Esophagus muscularis mucosa (tissue), 4 donors: ENCODE measurements at regions not wholly inside any gene's neighbourhood (a gene's known extent, or its start where the extent isn't known, plus 50 kb on each side); places are given as distances from the start of the nearest gene placed in this dataset.
A peak's percentile ranks its signal among the peaks of the same experiment; 100 is the strongest.

Experiments
- DNase-seq: peaks from one replicate; pipeline ENCODE4 v3.0.0-alpha.2; 2017; ENCODE audit errors: extremely low spot score
- H3K27ac ChIP-seq, 4 donors: fragments of 200-600 bp; sonication (generic); replicated peaks in 1 of 4; 1 replicate in 3 of 4; 2 replicates in 1 of 4; pipeline ENCODE4 v1.5.1; 2016 to 2019; ENCODE audit warnings: mild to moderate bottlenecking in 1 of 4
- H3K27me3 ChIP-seq, 4 donors: fragments of 200-600 bp; sonication (generic); one replicate each; pipeline versions ENCODE4 v1.5.1 to v1.6.0; 2016 to 2019
- H3K36me3 ChIP-seq, 4 donors: fragments of 200-600 bp; sonication (generic); one replicate each; pipeline ENCODE4 v1.5.1; 2016 to 2019
- H3K4me1 ChIP-seq, 4 donors: fragments of 200-600 bp; sonication (generic); one replicate each; pipeline ENCODE4 v1.5.1; 2016 to 2019
- H3K4me3 ChIP-seq, 4 donors: fragments of 200-600 bp; sonication (generic); 1 replicate in 2 of 4; 2 replicates in 2 of 4; pipeline ENCODE4 v1.5.1; 2016 to 2019; ENCODE audit warnings: mild to moderate bottlenecking in 4 of 4, moderate library complexity in 1 of 4
- H3K9me3 ChIP-seq, 4 donors: fragments of 200-600 bp; sonication (generic); 1 replicate in 3 of 4; 2 replicates in 1 of 4; pipeline ENCODE4 v1.5.1; 2016 to 2019
- EP300 ChIP-seq: sonication (generic); formaldehyde crosslinking; IDR thresholded peaks from one replicate; pipeline ENCODE4 v1.6.1; 2017; ENCODE audit warnings: antibody characterized with exemption
- POLR2A ChIP-seq: fragments of 450-650 bp; IDR thresholded peaks from one replicate; pipeline ENCODE4 v1.6.1; 2017; ENCODE audit warnings: antibody characterized with exemption, moderate library complexity, mild to moderate bottlenecking, low read depth
- POLR2AphosphoS5 ChIP-seq, 2 donors: sonication (generic); formaldehyde crosslinking; IDR thresholded peaks; one replicate each; pipeline ENCODE4 v1.6.1; 2017; ENCODE audit warnings: antibody characterized with exemption in 2 of 2
- WGBS: methylation state at CpG from one replicate; pipeline ENCODE4 v1.1.5; 2018; 5-methylcytosine and 5-hydroxymethylcytosine counted together
- intact Hi-C: fragments of 100-400 bp; cut with DNase I; formaldehyde crosslinking; loops from one replicate; pipeline ENCODE4 v1.15.1; 2023
- TF ChIP-seq, protein P1 (sequence below), 3 experiments: fragments of 200-600 bp in 2 of 3; fragments of 450-650 bp in 1 of 3; sonication (generic) in 2 of 3; IDR thresholded peaks; one replicate each; pipeline ENCODE4 v1.5.1; 2017 to 2019; ENCODE audit warnings: antibody characterized with exemption in 3 of 3, mild to moderate bottlenecking in 2 of 3, moderate library complexity in 1 of 3

DNA sequence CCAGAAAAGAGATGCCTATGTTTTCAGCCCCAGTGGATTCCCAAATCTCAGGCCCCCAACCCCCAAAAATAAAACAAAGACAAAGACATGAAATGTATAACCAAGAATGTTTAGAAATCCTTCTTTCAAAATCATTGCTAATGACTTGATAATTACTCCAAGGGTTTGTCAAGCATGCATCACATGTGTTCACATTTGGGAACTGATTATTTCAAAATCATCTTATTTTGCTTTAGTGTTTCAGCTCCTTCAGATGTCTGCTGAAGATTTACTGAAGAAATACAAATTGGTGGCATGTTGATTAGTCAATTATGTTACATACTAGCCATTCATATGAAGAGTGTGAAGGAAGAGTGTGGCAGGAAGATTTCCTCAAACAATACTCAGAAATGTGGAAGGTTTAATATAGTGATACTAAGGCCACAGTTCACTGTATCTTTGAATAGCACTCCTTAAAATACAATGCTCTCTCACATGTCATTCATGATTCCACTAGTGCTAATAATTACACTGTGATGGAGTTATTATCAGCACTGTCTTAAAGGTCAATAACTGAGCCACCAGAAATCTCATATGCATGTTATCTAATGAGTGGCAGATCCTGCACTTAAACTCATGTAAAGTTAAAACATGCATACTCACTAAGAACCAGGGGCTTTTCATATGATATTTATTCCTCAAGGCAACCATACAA lies 134.5 kb upstream of the TGFBR2 start:
- intact Hi-C loops: no loop called here
- Histone ChIP-seq H3K27me3 (no peaks in the 10 kb centered on the region), H3K4me3 (no peak overlapping the region), H3K4me1 (peaks cover 11 to 34% (median 26%) of the 10 kb centered on the region in 4 donors), H3K36me3 (no peaks in the 10 kb centered on the region), H3K27ac (peak overlapping the region; percentile 24 to 50 (median 37)), H3K9me3 (no peaks in the 10 kb centered on the region)
- no peak for DNase-seq
- TF ChIP-seq POLR2AphosphoS5 (IDR thresholded peaks at IDR 0.05): no peak
- no peak for TF ChIP-seq POLR2A
- TF ChIP-seq, protein P1, sequence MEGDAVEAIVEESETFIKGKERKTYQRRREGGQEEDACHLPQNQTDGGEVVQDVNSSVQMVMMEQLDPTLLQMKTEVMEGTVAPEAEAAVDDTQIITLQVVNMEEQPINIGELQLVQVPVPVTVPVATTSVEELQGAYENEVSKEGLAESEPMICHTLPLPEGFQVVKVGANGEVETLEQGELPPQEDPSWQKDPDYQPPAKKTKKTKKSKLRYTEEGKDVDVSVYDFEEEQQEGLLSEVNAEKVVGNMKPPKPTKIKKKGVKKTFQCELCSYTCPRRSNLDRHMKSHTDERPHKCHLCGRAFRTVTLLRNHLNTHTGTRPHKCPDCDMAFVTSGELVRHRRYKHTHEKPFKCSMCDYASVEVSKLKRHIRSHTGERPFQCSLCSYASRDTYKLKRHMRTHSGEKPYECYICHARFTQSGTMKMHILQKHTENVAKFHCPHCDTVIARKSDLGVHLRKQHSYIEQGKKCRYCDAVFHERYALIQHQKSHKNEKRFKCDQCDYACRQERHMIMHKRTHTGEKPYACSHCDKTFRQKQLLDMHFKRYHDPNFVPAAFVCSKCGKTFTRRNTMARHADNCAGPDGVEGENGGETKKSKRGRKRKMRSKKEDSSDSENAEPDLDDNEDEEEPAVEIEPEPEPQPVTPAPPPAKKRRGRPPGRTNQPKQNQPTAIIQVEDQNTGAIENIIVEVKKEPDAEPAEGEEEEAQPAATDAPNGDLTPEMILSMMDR (IDR thresholded peaks at IDR 0.05): no peak

DNA sequence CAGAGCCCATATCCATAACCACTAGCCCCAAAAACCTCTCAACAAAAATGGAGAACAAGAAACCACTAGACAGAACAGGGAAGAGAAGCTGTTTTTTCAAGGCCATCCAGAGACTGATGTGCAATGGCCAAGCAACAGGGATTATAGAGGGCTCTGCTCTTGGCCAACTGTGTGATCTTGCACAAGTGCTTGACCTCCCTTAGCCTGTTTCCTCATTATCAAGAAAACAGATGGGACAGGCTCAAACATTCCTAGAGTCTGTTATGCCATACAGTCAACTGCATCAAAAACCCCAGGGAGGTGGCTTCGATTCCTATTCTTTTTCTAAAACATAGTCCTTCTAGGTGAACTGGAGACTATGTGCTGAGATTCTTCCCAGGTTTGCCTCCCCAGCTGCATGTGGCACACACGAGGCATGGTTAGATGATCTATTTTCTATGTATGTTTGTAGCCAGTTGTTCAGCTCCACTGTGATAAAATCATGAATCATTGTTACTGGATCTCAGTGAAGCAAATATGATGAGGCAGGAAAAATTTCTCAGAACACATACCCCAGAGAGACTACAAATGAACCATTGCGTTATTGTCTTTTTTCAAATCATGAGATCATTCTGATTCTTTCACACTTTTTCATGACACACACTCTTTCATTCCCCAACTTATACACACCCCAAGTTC lies 132.9 kb upstream of the TGFBR2 start:
- H3K27me3 ChIP-seq: no peaks in the 10 kb centered on the region
- 69% methylated on average over 3 of the region's 3 CpGs for WGBS
- TF ChIP-seq POLR2AphosphoS5 (IDR thresholded peaks at IDR 0.05) (peak; percentile 54 to 74), POLR2A (no peak), EP300 (no peak)
- intact Hi-C loops: no loop called here
- peaks cover 16 to 37% (median 28%) of the 10 kb centered on the region in 4 donors for H3K4me1 ChIP-seq
- DNase-seq: no peak
- H3K9me3 ChIP-seq: no peaks in the 10 kb centered on the region
- H3K27ac ChIP-seq: peak overlapping the region; percentile 46 to 54 (median 52)
- H3K4me3 ChIP-seq: no peak overlapping the region
- no peaks in the 10 kb centered on the region for H3K36me3 ChIP-seq

DNA sequence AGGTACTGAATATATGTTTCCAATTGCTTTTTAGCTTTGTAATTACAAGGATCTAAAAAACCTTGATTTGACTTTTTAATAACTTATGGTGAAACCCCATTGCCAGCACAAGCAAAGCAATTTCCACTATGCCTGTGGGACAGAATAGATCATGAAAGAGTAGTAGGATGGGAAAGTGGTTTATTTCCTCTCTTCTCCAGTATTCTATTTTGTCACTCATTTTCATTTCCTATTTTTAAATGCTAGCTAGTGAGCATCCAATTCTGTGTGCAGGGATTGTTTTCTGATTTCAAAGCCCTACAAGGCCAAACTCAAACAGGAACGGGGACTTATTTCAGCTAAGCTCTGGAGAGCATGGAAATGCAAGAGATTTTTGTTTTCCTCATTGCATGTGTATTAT lies 132.0 kb upstream of the TGFBR2 start:
- Histone ChIP-seq H3K4me1 (peaks cover 17 to 37% (median 28%) of the 10 kb centered on the region in 4 donors), H3K4me3 (no peak overlapping the region), H3K27me3 (no peaks in the 10 kb centered on the region), H3K36me3 (no peaks in the 10 kb centered on the region), H3K27ac (peak overlapping the region; percentile 46 to 54 (median 51)), H3K9me3 (no peaks in the 10 kb centered on the region)
- WGBS: 84% methylated on average over 1 of the region's 1 CpG
- no peak for DNase-seq
- TF ChIP-seq, protein P1 (IDR thresholded peaks at IDR 0.05): no peak
- intact Hi-C loops: no loop called here

DNA sequence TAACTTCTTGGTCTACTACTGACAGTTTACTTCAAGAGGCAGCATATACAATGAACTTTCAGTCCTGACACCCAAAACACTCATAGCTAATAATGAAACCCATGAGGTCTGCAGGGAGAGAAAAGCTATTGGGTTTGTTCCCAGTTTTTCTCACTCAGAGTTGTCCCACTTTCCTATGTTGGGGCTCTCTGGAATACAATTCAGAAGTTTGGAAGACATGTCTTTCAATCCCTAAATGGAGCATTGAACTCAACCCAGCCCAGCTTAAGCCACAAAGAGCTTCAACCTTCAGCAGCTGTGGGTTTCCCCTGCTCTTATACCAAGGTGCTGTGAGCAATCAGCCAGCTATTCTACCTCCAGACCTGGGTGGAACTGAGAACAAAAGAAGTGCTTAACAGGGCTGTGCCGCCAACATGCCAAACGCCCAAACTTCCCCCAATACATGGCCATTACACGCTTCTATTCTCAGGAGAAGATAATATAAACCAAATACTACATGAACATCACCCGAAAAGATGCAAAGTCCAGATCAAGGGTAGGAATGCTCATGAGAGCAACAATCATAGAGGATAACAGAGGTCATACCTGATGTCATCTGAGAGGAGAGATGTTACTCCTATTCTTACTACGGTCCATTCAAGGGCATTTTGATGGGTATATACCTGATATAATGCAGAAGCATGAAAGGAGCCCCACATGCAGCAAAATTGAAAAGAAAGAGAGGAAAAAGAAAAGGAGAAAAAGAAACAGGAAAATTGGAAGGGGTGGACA lies 131.2 kb upstream of the TGFBR2 start:
- H3K9me3 ChIP-seq: no peaks in the 10 kb centered on the region
- H3K4me1 ChIP-seq: peaks cover 21 to 41% (median 31%) of the 10 kb centered on the region in 4 donors
- intact Hi-C loops: no loop called here
- TF ChIP-seq POLR2A (no peak), EP300 (no peak), POLR2AphosphoS5 (IDR thresholded peaks at IDR 0.05) (no peak)
- TF ChIP-seq, protein P1 (IDR thresholded peaks at IDR 0.05): no peak
- no peak for DNase-seq
- no peaks in the 10 kb centered on the region for H3K27me3 ChIP-seq
- H3K4me3 ChIP-seq: no peak overlapping the region
- WGBS: 90% methylated on average over 5 of the region's 5 CpGs
- H3K27ac ChIP-seq: no peak overlapping the region
- no peaks in the 10 kb centered on the region for H3K36me3 ChIP-seq

DNA sequence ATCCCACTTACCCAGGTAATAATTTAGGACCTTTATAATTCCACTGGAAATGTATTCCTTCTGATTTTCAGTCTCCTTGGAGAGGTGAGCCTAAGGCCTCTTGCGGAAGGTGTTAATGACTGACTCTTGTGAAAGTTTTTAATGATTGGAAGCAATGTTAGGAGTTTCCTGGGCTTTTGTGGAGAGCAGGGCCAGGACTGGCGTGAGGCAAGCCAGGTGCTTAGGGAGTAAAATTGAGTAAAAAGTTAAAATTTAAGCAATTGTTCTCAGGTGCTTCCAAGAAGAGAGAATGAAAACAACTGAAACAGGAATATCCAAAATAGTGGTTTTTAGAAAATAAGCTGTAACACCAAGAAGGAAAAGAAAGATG lies 130.6 kb upstream of the TGFBR2 start:
- H3K4me3 ChIP-seq: no peak overlapping the region

More for the DNA sequence above, 130.6 kb upstream of the TGFBR2 start:
- DNase-seq: no peak
- intact Hi-C loops: no loop called here
- H3K27ac ChIP-seq: no peak overlapping the region
- no peak for TF ChIP-seq EP300
- TF ChIP-seq, protein P1 (IDR thresholded peaks at IDR 0.05): no peak
- TF ChIP-seq POLR2A: no peak
- TF ChIP-seq POLR2AphosphoS5 (IDR thresholded peaks at IDR 0.05): no peak
- no peaks in the 10 kb centered on the region for H3K36me3 ChIP-seq
- no peaks in the 10 kb centered on the region for H3K27me3 ChIP-seq
- H3K9me3 ChIP-seq: no peaks in the 10 kb centered on the region
- 93% methylated on average over 2 of the region's 2 CpGs for WGBS
- H3K4me1 ChIP-seq: peaks cover 18 to 38% (median 30%) of the 10 kb centered on the region in 4 donors
